ENCODE measurements at regions not wholly inside any gene's neighbourhood (a gene's known extent, or its start where the extent isn't known, plus 50 kb on each side); places are given as distances from the start of the nearest gene placed in this dataset.

DNA sequence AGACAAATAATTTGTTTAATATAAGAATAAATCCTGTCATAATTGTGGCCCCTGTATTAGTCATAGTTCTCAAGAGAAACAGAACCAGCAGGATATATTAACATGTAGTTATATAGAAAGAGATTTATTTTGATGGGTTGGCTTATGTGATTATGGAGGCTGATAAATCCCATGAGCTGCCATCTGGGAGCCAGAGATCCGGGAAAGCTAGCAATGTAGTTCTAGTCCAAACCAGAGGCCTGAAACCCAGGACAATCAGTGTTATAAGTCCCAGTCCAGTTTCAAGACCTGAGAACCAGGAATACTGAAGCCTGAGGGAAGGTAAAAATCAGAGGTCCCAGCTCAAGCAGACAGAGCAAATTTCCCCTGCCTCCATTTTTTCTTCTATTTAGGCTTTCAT, 435.8 kb downstream of the RPL10L start:
- Histone ChIP-seq H3K4me1 (ENCODE audit: insufficient read depth, low read length, poor library complexity, severe bottlenecking) (no peaks in the 10 kb centered on the region), H3K4me3 (ENCODE audit: low read depth, low read length, poor library complexity, severe bottlenecking) (no peak overlapping the region), H3K36me3 (ENCODE audit: insufficient read depth, low read length, poor library complexity, severe bottlenecking) (no peaks in the 10 kb centered on the region), H3K27me3 (replicated peaks; ENCODE audit: insufficient read depth, low read depth, low read length, poor library complexity) (no peaks in the 10 kb centered on the region), H3K27ac (ENCODE audit: low read depth, low read length, poor library complexity, severe bottlenecking) (no peak overlapping the region), H3K9me3 (ENCODE audit: low read depth, low read length, poor library complexity, severe bottlenecking) (peaks cover 11% of the 10 kb centered on the region)
- intact Hi-C loops (cut with micrococcal nuclease; ENCODE audit: unreplicated experiment): no loop called here
- CTCF ChIA-PET: no interaction called here
- TF ChIP-seq EZH2 (IDR thresholded peaks at IDR 0.05; ENCODE audit: borderline replicate concordance, low read depth, low read length, poor library complexity, severe bottlenecking): no peak
- TF ChIP-seq CTCF (conservative IDR thresholded peaks at IDR 0.05; ENCODE audit: low read depth, low read length): no peak
- no peak for DNase-seq (ENCODE audit: low spot score)
- POLR2A ChIA-PET (ENCODE audit: low non-redundant PET): no interaction called here
- BruUV-seq (replicated peaks): no TSS peak

- Histone ChIP-seq H3K9me3 (ENCODE audit: low read depth, low read length, poor library complexity, severe bottlenecking) (peaks cover 12% of the 10 kb centered on the region), H3K4me1 (ENCODE audit: insufficient read depth, low read length, poor library complexity, severe bottlenecking) (no peaks in the 10 kb centered on the region), H3K4me3 (ENCODE audit: low read depth, low read length, poor library complexity, severe bottlenecking) (no peak overlapping the region), H3K27ac (ENCODE audit: low read depth, low read length, poor library complexity, severe bottlenecking) (no peak overlapping the region), H3K36me3 (ENCODE audit: insufficient read depth, low read length, poor library complexity, severe bottlenecking) (no peaks in the 10 kb centered on the region), H3K27me3 (replicated peaks; ENCODE audit: insufficient read depth, low read depth, low read length, poor library complexity) (no peaks in the 10 kb centered on the region)
- TF ChIP-seq CTCF (conservative IDR thresholded peaks at IDR 0.05; ENCODE audit: low read depth, low read length) (no peak), EZH2 (IDR thresholded peaks at IDR 0.05; ENCODE audit: borderline replicate concordance, low read depth, low read length, poor library complexity, severe bottlenecking) (no peak)
- intact Hi-C loops (cut with micrococcal nuclease; ENCODE audit: unreplicated experiment): no loop called here
- no TSS peak for BruUV-seq (replicated peaks)
- ChIA-PET CTCF (no interaction called here), POLR2A (ENCODE audit: low non-redundant PET) (no interaction called here)
- no peak for DNase-seq (ENCODE audit: low spot score)
These were observed 452.9 kb downstream of the RPL10L start for GRCh38 chr14:46198676-46199075.

DNA sequence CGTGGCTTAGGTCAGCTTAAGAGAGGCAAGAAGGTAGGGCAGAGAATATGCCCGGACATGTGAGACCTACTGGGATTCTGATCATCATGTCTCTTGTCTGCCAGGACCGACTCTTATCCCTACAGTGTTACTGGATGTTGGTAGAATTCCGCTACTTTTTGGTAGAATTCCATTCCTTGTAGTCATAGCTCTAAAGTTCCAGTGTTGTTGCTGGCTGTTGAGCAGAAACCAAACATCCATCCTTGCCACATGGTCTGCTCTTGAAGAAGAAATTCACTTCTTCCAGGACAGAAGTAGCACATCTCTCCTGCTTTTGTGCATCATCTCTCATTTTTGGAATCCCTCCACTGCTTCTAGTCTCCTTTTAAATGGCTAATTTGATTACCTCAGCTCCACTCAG, 453.7 kb downstream of the RPL10L start:
- Histone ChIP-seq H3K27ac (ENCODE audit: low read depth, low read length, poor library complexity, severe bottlenecking) (no peak overlapping the region), H3K4me3 (ENCODE audit: low read depth, low read length, poor library complexity, severe bottlenecking) (no peak overlapping the region), H3K36me3 (ENCODE audit: insufficient read depth, low read length, poor library complexity, severe bottlenecking) (no peaks in the 10 kb centered on the region), H3K9me3 (ENCODE audit: low read depth, low read length, poor library complexity, severe bottlenecking) (peaks cover 15% of the 10 kb centered on the region), H3K27me3 (replicated peaks; ENCODE audit: insufficient read depth, low read depth, low read length, poor library complexity) (no peaks in the 10 kb centered on the region), H3K4me1 (ENCODE audit: insufficient read depth, low read length, poor library complexity, severe bottlenecking) (no peaks in the 10 kb centered on the region)
- no peak for DNase-seq (ENCODE audit: low spot score)
- BruUV-seq (replicated peaks): no TSS peak
- intact Hi-C loops (cut with micrococcal nuclease; ENCODE audit: unreplicated experiment): no loop called here
- TF ChIP-seq CTCF (conservative IDR thresholded peaks at IDR 0.05; ENCODE audit: low read depth, low read length) (no peak), EZH2 (IDR thresholded peaks at IDR 0.05; ENCODE audit: borderline replicate concordance, low read depth, low read length, poor library complexity, severe bottlenecking) (no peak)
- CTCF ChIA-PET: no interaction called here
- POLR2A ChIA-PET (ENCODE audit: low non-redundant PET): no interaction called here

Measured in A673 (cell line).